Caki2 (cell line): ENCODE measurements at regions not wholly inside any gene's neighbourhood (a gene's known extent, or its start where the extent isn't known, plus 50 kb on each side); places are given as distances from the start of the nearest gene placed in this dataset.

ENCODE experiments used
- DNase-seq: peaks from one replicate; pipeline ENCODE4 v3.0.0-alpha.2; 2015; ENCODE audit warnings: low read depth
- in situ Hi-C: cut with HindIII; loops from 2 replicates; pipeline ENCODE4 v1.10.0; 2016; ENCODE audit warnings: low sequenced_read_pairs, low pct_unique_long_range_greater_than_20kb, mixed read lengths

DNA sequence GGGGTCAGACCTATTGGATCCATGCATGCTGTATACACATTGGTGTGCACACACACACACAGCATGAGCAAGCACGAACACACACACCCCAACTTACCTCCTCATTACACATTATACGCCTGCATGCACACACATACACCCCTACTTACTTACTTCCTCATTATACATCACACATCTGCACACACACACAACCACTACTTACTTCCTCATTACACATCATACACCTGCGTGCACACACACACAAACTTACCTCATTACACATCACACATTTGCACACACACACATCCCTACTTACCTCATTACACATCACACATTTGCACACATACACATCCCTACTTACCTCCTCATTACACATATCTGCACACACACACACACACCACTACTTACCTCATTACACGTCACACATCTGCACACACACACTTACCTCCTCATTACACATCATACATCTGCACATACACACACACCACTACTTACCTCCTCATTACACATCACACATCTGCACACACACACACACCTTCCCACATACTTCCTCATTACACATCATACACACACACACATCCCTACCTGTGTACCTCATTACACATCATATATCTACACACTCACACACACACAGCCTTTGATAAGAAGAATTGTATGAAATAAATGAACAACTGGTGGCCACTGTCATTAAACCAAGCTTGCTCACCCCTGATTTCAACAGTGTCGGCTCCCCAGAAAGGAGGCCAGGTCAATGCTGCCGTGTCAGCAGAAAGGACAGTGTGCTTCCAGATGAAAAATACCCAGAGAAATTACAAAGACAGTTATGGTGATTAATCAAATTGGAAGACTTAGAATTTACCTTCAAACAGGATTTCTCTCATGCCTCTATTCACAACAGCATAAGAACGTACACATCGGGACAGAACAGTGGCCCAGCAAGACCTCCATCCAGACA lies 117.8 kb downstream of the SETD4 start:
- no peak for DNase-seq
- in situ Hi-C loops, result no loop called here

DNA sequence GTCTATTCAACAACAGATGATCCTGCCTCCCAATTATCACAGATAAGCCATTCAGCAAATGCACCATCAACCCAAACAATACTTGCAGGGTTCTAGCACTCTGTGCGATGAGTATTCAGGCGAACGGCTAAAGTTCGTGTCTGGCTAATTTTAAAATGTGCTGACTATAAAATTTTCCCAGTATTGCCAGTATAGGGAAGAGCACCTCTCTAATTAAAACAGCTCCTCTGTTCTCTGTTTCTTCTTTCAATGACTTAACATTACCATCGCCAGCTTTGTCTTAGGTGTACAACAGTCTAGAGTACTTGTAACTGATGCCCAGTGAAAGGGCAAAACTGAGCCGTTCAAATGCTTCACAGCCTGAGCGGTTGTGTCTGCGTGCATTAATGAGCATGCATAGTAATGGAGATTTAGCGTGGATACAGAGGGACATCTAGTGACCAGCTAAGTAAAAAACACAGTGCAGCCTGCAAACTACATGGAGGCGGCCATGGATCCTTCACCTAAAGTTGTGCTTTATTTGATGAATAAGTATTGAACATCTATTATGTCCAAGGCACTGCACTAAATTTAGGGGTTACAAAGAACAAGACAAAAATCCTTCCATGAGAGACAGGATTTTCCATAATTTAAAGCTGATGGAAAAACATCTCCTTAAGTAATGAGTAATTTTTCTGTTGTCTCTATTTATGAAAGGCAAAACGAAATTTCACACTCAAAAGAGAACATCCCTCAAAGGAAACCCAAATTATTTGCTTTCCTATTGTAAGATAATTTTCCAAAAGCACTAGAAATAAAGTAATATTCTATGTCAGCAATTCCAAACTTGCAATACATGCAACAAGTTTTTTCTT lies 120.0 kb downstream of the SETD4 start:
- peak; percentile 55 for DNase-seq
- in situ Hi-C loops, result no loop called here

DNA sequence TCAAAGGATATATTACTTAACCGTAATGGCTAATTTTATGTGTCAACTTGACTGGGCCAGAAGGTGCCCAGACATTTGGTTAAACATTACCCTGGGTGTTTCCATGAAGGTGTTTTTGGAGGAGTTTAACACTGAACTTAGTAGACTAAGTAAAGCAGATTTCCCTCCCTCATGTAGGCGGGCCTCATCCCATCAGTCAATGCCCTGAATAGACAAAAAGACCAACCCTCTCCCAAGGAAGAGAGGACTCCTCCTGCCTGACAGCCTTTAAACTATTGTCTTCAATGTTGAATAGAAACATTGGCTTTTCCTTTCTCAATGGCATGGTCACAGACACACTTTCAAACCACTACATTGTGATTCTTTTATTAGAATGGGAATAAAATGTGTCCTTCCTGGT lies 121.9 kb downstream of the SETD4 start:
- no peak for DNase-seq
- in situ Hi-C loops, result no loop called here

DNA sequence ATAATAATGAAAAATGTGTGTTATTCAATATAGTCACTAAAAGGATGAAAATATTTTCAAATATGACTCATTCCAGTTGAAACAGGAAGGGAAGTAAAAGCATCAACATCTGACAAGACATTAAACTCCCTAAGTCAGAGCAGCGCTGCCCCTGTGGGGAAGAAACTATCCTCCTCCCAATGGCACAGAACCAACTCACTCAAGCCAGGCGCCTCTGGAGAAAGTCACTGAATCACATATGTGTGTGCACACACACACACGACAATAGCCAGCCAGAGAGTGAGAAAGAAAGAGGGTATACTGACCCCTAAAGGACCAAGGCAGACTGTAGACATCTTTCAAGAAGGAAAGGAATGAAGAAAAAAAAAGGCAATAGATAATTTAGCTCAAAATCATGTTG lies 126.9 kb downstream of the SETD4 start:
- DNase-seq, result peak; percentile 86
- in situ Hi-C loops, result no loop called here

DNA sequence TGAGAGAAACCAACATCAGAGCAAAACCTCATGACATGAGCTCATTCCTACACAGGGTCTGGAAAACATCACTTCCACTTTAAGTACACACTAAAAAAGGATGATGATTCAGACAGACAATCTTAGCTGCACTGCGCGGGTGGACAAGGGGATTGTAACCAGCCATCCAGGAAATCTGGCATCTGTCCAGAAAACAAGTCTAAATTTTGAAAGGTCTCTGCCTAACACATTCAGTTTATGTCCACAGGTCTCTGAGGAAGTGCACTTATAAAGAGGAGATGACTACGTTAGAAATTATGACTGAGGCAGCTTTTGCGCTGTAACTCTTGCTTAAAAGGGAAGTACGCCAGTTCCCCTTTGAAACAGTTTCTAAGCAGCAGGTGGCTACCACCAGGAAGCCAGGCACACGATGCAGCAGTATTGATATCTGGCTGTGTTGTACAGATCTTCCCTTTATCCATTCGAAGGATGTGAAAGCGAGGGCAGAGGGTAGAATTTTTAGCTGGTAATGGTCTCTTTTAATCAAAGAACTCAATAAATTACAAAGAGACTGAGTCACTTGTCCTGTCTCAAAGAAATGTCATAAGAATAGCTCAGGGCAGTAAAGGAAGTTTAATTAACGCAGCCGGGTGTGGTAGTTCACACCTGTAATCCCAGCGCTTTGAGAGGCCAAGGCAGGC lies 128.0 kb downstream of the SETD4 start:
- in situ Hi-C loops, result no loop called here
- DNase-seq, result peak; percentile 93

DNA sequence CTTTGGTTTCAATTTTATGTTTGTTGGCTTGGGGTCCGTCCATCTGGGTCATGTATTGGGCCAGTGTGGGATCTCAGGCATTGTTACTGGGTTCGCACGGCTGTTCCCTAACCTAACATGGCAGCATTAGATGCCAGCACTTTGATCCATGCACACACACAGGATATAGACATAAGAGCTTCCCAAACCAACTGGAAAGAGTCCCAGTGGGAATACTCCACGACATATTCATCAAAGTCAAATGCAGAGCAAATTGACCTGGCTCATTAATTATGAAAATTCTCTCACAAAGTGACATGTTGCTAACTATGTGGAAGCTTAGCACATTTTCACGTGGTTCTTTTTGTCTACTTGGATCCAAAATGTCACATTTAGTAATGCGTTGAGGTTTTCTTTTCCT lies 130.4 kb downstream of the SETD4 start:
- in situ Hi-C loops, result no loop called here
- no peak for DNase-seq

DNA sequence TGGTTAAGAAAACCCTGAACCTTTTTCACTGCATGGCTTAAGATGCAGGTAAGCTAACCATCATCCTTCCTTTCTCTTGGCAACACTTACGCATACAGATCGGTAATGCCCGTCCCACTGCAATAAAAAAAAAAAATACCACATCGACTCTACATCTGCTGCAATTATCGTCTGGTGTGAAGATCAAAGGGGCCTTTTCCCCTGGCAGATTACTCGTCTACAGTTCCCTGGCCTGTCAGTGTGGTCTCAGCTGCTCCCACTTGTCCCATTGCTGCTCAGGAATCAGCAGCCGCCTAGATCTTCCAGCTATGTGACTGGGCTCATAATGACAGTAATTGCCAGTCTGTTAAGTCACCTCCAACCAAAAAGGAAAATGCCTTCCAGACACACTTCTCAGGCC lies 133.1 kb downstream of the SETD4 start:
- no peak for DNase-seq
- in situ Hi-C loops, result no loop called here

DNA sequence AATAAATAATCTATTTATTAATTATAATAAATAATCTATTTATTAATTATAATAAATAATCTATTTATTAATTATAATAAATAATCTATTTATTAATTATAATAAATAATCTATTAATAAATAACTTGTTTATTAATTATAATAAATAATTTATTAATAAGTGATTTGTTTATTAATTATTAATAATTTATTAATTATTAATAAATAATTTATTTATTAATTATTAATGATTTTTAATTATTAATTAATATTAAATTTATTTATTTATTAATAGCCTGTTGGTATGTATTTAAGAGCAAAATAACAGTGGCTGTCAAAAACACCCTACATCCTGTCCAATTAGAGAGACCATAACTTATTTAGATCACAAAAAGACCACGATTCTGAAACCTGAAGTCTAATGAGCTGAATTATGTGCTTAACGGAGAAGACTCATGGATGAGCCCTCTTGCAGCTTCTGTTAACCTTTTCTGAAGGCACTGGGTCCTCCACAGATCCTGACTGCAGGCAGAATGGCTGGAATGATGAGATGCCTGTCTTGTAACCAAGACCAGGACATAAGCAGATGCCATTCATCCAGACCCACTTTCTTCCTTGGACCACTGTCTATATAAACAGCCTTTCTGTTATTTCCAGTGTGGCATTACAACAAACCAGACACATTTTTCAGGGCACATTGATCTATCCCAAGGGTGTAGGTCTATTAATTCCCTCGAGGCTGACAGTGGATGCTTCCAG lies 134.2 kb downstream of the SETD4 start:
- no peak for DNase-seq
- in situ Hi-C loops, result no loop called here

DNA sequence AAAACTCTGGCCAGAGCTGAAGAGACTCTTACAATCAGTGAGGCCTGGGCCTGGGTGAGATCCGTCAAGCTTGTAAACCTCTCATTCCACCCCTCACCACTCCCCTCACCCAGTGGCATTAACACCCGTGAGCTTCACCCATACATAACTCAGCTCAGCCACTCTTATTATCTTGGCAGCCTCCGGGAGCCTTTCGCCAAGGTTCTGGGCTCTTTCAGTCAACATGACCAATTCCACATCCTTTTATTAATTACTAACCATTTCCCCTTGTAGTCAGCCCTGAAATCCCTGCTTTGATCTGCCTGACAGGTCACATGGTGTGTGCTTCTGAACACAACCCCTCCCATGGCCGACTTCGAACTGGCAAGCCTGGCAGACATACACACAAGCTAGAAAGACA lies 134.8 kb downstream of the SETD4 start:
- in situ Hi-C loops, result no loop called here
- peak; percentile 36 for DNase-seq

DNA sequence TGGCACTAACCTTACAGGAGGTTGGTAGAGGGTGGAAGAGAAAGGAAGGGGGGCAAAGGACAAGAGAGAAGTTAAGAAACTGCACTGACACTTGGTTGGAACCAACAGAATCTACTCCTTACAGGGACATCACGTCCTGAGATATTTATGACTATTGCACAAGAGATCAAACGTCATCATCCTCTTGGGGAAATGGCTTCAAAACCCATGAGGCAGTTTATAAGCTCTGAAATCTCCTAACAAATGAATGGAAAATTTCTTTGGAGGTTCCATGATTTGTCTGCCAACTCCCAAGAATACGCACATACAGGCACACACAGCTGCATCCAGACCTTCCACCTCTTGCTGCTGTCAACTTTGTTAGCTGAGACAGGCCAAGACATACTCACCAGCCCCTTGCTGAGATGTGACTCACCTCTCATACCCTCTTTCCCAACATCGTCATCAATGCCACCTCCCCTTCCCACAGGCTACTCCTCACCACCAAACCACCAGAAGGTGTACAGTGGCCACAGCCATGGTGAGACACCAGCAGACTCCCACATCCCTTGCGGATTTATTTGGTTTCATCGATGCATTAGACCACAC lies 135.5 kb downstream of the SETD4 start:
- in situ Hi-C loops, result no loop called here
- peak; percentile 48 for DNase-seq

DNA sequence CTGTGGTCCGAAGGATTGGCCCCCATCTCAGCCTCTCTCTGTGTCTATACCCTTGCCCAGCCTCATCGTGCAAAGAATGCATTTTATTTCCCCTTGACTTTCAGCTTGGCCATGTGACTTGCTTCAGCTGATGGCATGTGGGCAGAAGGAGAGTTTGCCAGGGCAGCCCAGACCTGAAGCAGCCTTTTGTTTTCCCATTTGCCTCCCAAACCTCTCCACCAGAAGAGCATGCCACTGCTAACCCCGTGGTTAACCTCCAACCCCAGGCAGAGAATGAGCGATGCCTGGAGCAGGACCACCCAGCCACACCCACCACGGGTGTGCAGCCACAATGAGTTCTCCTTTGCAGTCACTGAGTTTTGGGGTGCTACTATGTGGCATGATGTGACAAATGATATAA lies 136.4 kb downstream of the SETD4 start:
- in situ Hi-C loops, result no loop called here
- DNase-seq, result no peak

DNA sequence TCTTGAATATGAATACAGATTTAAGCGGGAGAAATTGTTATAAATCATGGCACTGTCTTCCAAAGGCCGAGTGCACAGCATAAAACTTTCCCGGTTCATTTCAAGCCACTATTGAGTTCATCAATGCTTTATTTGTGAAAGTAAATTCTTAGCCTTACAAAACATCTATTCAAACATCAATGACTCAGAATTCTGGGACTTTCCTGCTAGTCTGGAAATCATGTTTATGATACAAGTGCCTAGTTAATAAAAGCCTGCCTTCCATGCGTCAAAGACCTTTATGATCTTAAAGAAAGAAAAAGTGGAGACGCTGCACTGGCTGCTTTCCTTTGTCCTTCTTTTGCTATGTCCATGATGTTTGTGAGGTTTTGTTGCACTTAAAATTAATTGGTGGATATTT lies 137.7 kb downstream of the SETD4 start:
- peak; percentile 20 for DNase-seq
- in situ Hi-C loops, result no loop called here

DNA sequence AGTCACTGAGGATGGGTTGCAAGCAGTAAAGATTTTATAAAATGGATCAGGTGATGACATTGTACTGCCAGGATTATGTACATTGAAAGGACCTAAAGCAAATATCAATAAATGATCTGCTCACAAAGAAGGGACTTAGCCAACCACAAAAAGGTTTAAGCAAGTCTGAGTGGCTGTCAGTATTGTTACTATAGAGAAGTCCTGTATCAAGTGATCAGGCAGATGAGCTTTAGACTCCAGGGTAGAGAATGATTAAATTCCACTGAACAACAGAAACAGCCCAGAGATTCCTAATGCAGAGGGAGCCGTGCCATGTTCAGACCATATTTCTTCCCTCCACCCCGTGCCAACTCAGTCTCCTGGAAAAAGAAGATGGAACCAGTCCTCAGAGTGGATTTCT lies 138.9 kb downstream of the SETD4 start:
- no peak for DNase-seq
- in situ Hi-C loops, result no loop called here

DNA sequence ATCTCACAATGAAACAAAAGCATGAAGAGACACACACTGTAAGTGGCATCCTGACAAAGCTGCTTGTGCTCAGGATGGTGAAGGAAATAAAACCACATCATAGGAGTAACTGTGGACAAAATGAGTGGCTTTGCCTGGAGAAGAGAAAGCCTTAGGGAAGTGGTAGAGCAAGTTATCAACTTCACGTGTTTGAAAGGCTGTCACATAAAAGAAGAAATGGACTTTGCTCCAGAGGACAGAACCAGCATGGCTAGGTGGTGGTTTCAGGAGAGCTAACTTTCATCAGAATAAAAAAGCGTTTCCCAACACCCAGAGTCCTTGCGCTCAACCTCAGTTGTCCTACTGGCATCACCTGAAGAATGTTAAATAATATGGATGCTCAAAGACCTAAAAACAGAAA lies 139.9 kb downstream of the SETD4 start:
- in situ Hi-C loops, result no loop called here
- no peak for DNase-seq

DNA sequence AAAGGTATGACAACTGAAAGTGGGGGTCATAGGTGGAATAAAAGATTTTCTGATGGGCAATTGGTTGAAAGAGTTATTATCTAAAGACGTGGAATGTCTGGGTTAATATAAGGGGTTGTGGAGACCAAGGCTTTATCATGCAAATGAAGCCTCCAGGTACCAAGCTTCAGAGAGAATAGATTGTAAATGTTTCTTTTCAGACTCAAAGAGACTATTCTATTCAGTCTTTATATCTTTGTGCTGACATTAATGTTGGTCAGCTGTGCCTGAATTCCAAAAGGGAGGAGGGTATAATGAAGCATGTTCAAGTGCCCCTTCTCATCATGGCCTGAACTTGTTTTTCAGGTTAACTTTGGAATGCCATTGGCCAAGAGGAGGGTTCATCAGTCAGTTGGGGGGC lies 145.3 kb downstream of the SETD4 start:
- no peak for DNase-seq
- in situ Hi-C loops, result no loop called here

DNA sequence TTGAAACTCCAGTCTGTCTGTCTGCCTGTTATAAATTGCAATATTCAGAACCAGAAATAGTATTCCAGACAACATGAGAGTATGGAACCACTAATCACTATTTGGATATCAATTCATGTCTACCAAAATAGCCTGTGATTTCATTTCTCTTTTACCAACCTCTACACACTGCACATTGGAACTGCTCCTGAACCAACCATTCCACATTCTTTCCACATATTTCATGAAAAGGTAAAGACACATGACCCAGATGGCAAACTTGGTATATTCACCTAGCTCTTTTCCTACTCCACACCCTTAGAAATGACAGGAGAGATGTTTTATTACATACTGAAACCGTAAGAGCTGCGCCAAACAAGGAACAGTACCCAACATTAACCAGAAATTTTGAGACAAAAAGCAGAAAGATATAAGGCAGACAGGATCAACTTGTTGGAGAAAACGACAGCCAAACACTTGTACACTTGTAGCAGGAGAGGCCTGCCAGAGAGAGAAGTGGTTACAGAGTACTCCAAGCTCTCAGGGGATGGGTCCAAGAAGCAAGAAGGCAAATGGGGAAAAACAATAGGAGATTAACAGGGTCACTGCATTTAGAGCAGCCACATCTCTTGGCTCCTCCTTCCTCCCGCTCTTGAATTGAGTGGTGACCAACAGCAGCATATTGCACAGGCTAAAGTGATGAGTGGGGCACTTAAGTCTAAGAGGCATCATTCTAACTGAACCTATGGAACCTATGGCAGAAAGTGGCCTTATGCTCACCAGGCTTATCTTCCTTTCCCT lies 148.7 kb downstream of the SETD4 start:
- no peak for DNase-seq
- in situ Hi-C loops, result no loop called here

DNA sequence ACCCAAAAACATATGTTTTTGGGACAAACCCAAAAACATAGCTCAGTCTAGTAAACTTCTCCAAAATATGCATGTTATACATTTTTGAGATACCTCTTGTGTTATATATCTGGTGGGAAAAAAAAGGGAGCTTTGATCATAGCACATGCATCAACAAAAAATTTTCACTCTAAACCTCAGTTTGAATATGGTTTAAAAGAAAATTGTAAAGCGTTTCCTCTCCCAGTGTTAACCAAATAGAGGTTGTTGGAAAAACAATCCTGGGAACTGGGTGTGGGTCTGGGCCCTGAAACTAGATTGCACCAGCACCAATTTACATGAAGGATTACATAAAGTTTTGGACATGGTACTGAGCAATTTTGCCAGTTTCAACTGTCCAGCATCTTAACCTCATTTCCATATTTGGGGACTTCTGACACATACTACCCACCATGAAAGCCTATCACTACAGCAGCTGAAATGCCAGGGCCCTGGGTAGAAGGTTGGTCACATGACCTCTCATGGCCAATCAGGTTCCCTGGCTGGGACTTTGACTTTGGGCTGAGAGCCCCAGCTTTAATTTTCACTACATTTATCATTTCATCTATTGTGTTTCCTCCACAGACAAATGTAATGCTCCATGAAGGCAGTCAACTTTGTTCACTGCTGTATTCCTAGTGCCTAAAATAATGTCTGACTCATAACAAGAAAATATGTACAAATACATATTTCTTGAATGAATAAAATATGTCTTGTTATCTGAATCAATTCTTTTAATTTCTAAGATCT lies 150.7 kb downstream of the SETD4 start:
- no peak for DNase-seq
- in situ Hi-C loops, result no loop called here
